Tibial nerve (tissue), 4 donors: ENCODE measurements at regions not wholly inside any gene's neighbourhood (a gene's known extent, or its start where the extent isn't known, plus 50 kb on each side); places are given as distances from the start of the nearest gene placed in this dataset.

ENCODE experiments used
- CTCF ChIP-seq, 5 experiments: fragments of 200-600 bp in 3 of 5; fragments of 450-650 bp in 2 of 5; sonication (generic) in 3 of 5; IDR thresholded peaks; one replicate each; pipeline ENCODE4 v1.5.1; 2016 to 2019; ENCODE audit warnings: antibody characterized with exemption in 5 of 5, mild to moderate bottlenecking in 3 of 5, moderate library complexity in 2 of 5
- EP300 ChIP-seq, 2 donors: sonication (generic); formaldehyde crosslinking; IDR thresholded peaks; one replicate each; pipeline ENCODE4 v1.6.1; 2017; ENCODE audit warnings: antibody characterized with exemption in 2 of 2, mild to moderate bottlenecking in 1 of 2
- POLR2A ChIP-seq, 2 donors: fragments of 450-650 bp; IDR thresholded peaks; one replicate each; pipeline ENCODE4 v1.6.1; 2017; ENCODE audit warnings: antibody characterized with exemption in 2 of 2, mild to moderate bottlenecking in 2 of 2, moderate library complexity in 2 of 2

- TF ChIP-seq CTCF (IDR thresholded peaks at IDR 0.05) (no peak), POLR2A (IDR thresholded peaks at IDR 0.05) (no peak), EP300 (IDR thresholded peaks at IDR 0.05) (no peak)
Observed at GRCh38 chr6:115843945-115844344, 216.7 kb downstream of the FRK start.
